ENCODE measurements at regions not wholly inside any gene's neighbourhood (a gene's known extent, or its start where the extent isn't known, plus 50 kb on each side); places are given as distances from the start of the nearest gene placed in this dataset.

- TF ChIP-seq CTCF (IDR thresholded peaks at IDR 0.05) (no peak), RCOR1 (IDR thresholded peaks at IDR 0.05; ENCODE audit: low read length) (no peak)
These were observed 130.8 kb upstream of the CNTN1 start for GRCh38 chr12:40561395-40561966.
